GM21367 (cell line): ENCODE measurements at regions not wholly inside any gene's neighbourhood (a gene's known extent, or its start where the extent isn't known, plus 50 kb on each side); places are given as distances from the start of the nearest gene placed in this dataset.

Experiments
- ATAC-seq: cut with Tn5 transposase; IDR thresholded peaks from one replicate; pipeline ENCODE4 v1.9.1; 2021; ENCODE audit not compliant: unreplicated experiment

DNA sequence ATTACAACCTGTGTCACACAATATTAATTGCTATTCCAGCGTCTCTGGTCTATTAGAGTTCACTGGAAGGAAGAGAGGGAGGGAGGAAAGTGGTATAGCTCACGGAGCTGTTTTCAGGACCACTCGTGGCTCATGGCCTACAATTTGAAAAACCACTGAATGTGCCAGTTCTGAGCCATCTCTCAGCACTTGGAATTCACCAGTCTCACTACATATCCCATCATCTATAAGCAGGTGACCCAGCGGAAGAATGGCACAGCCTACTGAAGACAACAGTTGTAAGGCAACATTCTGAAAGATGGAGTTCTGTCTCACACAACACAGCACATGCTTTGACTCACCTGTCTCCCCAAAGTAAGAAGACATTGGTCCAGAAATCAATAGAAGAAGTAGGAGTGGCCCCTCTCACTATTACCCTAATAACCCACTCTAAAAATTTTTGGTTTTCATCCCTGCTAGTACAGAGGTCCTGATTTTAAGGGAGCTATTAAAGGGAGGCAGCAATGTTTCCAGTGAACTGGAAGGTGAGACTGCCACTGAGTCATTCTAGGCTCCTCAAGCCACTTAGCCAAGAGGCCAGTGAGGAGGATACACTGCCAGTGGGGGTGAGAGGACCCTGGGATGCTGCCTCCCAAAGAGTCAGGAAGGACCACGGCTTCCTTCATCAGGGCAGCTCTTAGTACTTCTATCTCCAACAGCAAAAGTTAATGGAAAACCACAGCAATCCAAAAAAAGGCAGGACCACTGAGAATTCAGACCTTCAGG lies 50.0 kb upstream of the DOCK9 start:
- no peak for ATAC-seq

DNA sequence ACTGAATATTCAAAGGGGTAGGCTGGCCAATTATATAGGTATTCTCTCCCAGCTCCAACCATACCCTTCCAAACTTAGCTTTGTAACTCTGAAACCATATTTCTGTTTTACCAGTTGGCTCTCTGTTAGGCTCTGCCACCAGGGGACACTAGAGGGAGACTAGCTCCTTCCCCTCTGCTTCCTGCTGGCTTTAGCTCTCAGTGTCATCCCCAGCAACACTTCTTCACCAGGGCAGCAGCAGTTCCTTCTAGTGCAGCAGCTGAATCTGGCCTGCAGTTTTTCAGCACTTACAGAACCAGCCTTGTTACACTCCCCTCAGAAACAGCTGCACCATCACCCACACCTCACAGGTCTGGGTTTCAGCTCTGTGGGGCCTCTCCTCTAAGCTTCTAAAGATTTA lies 51.0 kb upstream of the DOCK9 start:
- no peak for ATAC-seq

DNA sequence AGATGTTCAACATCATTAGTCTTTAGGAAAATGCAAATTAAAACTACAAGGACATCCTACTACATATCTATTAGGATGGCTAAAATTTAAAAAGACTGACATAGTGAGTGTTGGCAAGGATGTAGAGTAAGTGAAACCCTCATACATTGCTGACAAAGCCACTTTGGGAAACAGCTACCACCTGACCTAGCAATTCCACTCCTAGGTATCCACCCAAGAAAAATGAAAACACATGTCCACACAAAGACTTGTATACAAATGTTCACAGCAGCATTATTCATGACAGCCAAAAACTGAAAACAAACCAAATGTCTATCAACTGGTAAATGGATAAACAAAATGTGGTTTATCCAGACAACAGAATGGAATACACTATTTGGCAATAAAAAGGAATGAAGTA lies 51.7 kb upstream of the DOCK9 start:
- ATAC-seq = no peak

DNA sequence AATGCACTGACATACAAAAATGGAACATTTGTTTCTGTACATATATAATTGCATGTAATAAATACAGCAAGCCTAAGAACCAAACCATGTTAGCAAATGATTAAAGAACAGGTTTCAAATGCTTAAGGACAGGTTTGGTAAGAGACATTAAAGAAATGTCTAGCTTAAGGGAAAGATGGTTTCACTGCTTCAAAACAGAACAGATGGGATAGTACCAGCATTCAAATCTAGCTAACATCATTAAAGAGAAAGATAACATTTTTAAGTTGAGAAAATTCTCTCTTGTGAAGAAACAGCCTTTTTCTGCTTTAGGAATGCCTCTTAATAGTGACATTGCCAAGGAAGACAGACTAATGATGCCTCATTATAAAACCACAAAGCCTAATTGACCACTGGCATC lies 52.5 kb upstream of the DOCK9 start:
- no peak for ATAC-seq

DNA sequence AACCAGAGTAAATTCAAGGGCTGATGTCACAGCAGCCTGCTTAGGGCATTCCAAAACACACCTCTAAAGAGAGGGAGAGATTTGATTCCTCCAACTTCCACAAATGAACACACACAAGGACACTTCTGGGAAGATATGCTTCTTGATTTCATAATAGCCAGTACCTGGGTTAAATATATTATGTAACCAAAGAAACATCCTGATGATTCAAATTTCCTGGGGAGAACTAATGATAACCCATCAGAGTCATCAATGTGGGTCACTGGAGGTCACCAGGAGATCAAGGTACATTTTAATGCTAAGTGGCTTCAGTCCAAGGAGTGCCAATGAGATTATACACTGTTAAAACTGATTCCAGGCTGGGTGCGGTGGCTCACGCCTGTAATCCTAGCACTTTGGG lies 54.0 kb upstream of the DOCK9 start:
- ATAC-seq = no peak

DNA sequence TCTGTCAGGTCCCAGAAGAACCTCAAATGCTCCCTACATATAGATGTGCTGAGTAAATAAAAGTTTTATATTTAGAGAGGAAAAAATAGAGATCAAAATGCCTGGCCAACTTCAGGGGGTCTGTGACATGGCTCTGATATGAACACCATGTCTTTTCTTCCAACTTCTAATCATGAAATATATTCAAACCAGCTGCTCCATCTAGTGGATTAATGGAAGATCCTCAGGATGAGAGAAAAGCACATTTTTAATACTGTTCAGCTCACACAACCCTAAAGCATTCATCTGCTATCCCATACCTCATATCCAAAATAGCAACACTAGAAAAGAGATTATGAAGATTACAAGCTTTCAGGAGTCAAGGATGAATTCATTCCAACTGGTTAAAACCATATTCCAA lies 56.0 kb upstream of the DOCK9 start:
- ATAC-seq = no peak

DNA sequence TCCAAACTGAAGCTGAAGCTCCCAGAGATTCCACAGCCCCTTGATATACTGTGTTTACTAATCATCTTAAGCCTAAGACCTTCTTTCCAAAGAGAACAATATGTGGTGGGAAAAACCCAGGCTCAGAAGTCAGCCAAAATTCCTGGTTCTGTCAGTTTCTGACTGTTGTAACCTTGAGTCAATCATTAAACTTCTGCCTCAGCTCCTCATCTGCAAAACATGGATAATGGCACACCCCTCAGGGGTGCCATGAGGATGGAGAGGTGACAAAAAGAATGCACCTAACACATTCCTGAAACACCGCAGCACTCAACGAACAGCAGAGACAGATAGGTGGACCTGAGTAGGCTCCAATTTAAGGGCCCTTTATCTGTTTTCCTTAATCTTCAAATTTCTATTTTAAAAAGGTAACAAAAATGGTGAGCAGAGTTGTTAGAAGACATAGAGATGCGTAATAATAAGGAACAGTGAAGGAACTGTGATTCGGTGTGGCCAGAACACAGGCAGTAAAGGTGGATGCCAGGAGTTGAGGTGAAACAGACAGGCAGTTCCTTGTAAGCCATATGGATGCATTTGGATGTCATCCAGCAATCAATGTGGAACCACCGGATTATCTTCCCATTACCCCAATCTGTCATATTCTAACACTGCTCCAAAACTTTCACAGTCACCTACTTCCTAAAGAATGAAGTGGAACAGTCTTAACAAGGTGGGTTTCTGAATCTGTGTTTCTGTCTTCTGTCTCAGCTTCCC lies 56.6 kb upstream of the DOCK9 start:
- no peak for ATAC-seq

DNA sequence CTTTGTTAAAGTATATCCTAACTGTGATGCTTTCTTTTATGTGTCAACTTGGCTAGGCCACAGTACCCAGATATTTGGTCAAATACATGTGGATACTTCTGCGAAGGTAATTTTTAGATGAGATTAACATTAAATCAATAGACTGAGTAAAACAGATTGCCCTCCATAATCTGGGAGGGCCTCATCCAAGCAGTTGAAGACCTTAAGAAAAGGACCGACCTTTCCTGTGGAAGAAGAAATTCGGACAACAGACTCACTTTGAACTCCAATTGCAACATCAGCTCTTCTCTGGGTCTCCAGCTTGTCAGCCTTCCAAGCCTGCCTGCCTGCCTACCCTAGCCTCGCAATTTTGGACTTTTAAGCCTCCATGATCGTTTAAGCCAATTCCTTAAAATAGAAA lies 57.9 kb upstream of the DOCK9 start:
- no peak for ATAC-seq

DNA sequence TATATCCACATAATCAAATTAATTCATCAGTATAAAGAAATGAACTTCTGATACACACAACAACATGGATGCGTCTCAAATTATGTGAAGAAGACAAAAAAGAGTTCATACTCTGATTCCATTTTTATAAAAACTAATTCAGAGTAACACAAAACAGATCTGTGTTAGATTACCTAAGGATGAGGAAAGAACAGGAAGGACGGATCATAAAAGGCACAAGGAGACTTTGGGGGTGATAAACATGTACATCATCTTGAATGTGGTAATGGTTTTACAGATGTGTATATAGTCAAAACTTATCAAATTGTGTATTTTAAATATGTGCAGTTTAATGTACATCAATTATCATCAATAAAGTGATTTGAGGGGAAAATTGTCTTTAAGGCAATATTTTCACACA lies 59.9 kb upstream of the DOCK9 start:
- ATAC-seq = no peak

DNA sequence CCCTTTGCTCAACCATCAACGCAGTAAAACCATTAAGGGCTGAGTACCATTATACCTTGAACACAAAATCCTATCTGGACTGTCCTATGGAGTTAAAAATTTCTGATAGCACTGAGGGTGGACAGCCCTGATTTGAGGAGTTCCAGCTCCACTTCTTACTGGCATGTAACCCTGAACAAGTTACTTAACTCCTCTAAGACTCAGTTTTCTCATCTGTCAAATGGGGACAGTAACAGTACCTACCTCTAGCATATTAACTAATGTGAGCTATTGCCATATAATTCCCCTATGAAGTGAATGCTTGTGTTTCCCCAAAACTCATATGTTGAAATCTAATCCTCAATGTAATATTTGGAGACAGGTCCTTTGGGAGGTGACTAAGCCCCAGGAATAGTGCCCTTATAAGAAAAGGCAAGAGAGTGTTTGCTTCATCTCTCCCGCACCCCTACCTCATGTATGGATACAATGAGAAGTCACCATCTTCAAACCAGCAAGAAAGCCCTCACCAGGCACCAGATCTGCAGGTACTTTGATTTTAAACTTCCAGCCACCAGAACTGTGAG lies 61.9 kb upstream of the DOCK9 start:
- ATAC-seq = no peak

DNA sequence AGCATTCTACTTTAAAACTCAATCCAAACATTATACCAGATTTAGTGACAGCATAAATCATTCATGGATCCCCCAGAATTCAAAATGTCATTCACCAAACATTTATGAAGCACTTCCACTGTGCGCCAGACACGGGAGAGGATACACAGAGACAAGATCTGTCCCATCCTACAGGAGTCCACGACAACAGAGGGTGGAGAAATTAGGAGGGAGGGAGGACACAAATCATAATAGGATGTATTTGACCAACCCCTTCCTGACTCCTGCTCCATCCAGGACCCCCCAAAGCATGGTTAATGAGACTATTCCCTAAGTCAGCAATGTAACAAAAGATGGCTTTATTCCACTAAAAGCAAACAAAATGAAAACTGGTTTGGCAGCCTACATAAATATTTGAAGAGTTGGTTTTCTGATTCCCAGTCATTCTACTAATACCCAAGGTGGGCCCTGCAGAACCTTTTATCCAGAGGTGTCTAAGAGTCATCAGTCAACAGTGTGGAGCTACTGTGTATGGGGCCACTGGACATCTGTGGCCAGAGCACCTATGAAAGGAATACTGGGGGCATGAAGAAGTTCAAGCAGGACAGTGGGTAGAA lies 62.8 kb upstream of the DOCK9 start:
- ATAC-seq = no peak

DNA sequence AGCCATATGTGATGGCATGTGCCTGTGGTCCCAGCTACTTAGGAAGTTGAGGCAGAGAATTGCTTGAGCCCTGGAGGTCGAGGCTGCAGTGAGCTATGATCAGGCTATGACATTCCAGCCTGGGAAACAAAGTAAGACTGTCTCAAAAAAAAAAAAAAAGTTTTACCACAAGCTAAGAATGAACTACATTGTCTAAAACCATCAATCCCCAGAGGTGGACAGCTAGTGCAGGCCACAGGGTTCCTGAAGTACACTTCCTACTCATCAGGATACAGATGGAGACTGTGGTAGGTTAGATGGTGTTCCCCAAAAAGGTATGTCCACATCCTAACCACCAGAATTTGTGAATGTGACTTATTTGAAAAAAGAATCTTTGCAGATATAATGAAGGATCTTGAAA lies 63.5 kb upstream of the DOCK9 start:
- ATAC-seq = no peak

DNA sequence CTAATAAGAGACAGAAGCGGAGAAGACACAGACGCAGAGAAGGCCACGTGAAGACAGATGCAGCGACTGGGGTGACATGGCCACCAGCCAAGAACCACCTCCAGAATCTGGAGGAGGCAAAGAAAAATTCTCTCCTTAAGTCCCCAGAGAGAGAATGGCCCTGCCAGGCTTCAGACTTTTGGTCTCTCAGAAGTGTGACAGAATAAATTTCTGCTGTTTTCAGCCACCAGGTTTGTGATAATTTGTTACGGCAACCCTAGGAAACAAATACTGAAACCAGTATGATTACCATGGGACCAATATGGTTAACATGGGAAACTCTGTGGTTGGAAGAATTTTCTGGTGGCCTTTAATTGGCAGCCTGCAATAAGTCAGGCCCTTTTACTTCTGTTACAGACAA lies 63.9 kb upstream of the DOCK9 start:
- ATAC-seq = peak; percentile 43

DNA sequence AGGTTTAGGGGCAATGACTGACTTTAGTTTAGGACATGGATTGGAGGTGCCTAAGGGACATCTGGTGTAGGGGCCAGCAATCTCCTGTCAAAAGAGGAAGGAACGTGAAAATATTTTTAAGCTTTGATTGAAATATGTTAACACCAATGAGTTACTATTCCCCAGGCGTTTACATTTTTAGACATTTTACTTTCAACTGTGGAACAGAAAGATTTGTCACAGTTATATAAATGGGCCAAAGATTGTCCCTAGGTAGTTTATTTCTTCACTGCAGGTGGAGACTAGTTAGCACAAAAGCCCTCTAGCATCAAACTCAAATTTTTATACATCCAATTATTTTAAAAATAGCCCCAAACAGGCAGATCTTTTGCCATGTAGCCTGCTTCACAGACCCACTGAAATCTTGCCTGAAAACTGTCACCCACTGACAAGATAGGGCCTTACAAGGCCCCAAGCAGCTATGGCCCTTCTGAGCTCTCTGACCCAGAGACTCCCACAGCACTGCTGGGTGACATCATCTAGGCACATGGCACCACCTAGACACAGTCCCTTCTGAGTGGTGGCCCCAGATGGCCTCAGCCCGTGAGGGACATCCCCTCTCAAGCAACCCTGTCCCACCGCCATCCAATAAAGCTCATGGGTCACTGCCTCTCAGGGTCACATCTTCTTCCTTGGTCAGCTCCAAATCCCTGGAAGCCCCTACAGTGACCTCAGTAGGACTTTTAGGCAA lies 64.8 kb upstream of the DOCK9 start:
- no peak for ATAC-seq

DNA sequence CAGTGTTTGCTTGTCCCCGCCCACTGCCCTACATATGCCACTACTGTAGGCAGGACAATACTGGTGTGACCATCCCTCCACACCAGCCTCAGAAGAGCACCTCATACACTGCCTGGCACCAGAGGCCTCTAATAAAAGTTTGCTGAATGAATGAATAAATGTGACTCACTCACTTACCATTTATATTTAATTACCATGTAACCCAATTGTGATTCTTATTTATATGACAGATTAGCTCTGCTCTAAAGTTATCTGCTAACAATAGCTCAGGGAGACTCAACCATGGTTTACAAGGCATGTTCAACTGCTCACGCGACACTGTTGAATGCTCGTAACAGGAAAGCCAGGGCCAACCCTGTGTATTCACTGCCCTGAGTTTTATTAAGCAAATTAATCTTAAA lies 66.0 kb upstream of the DOCK9 start:
- no peak for ATAC-seq

DNA sequence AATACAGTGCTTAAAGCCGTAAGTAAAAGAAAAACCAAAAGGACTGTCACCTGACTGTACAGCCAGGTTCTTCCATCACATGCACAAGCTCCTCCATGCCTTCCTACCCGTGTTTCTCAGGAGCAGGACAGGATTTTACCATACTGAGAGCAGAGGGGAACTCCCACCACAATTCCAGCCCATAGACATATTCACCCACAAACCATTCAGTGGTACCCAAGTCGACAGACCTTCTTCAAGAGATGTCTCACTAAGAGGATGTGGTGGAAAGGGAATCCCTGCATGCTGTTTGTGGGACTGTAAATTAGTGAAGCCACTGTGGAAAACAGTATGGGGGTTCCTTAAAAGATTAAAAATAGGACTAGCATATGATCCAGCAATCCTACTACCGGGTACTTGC lies 66.9 kb upstream of the DOCK9 start:
- no peak for ATAC-seq

DNA sequence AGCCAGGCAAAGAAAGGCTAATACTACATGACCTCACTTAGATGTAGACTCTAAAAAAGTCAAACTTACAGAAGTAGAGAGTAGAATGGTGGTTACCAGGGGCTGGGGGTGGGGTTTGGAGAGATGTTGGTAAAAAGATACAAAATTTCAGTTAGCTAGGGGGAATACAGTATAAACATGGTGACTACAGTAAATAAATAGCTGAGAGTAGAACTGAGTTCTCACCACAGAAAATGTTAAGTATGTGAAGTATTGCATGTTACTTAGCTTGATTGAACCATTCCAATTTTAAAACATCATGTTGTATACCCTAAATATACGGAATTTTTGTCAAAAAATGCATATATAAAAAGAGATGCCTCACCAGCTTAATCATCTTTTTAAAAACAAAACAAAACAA lies 67.5 kb upstream of the DOCK9 start:
- no peak for ATAC-seq

DNA sequence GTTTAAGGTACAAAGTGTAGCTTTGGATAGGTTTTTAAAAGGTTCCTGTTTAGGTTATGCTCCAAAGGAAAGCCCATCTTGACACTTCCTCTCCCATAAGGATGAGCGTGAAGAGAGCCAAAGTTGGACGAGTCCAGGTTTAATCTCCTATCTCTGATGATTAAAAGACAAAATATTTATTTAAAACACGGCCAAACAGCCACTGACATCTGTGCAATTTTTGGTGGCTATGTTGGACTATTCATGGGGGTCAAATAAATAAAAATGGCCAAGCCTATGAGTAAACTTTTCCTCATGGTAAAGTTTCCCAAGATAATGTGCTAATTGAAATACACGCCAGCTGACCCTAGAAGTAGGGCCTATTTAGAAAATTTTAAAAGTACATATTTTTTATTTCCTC lies 69.0 kb upstream of the DOCK9 start:
- ATAC-seq = no peak

DNA sequence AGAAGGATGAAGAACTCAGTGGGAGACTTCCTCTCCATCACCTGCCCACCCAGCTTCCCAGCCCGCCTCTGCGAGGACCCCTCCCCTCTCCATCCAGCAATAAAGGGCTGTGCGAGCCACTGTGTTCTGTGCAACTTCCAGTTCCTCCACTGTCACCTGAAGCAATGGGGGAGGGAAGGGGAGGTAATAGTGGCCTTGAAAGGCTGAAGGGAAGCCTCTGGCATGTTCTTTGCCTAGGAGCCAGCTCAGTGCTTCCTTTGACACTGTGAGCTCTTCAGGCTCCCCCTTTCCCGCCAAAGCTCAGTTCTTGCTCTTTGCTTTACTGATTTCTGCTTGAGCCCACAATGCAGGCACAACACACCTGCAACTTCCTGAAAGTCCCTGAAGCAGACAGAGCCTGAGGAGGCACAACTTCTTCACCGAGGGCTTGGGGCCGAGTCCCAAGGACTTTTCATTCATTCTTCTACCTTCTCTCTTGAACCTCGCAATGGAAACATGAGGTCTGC lies 73.2 kb upstream of the DOCK9 start:
- no peak for ATAC-seq

DNA sequence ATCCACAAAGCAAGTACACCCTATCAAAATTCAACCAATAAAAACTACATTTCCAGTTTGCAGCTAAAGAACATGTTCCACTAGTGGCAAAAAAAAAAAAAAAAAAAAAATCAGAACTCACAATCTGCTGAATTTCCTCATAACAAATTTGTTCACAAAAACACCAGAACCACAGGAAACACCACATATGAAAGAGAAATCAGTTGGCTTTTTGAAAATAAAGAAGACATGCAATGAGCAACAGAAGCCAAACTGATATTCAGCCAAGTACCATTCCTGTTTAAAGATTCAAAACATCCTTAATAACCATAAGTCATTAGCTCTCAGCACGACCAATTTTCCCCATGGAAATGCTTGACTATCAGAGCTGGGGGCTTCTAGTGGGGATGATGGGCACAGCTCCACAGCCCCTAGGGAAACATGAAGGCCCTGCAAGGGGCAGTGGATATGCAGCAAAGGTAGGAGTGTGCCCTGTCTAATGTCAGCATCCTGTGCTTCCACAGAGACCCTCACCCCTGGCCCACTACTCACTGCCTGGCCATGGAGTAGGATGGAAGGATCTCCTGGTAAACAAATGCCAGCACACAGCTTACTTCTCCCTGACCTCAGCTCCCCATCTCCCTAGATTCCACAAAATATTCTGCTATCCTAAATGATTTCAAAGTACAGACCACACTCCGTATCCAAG lies 74.0 kb upstream of the DOCK9 start:
- ATAC-seq = no peak
